ENCODE measurements at regions not wholly inside any gene's neighbourhood (a gene's known extent, or its start where the extent isn't known, plus 50 kb on each side); places are given as distances from the start of the nearest gene placed in this dataset.

GRCh38 chr13:29996316-29996715 is 145.9 kb upstream of the UBL3 start:
- WGBS, 2 experiments (ENCODE audit: extremely low coverage in 1 of 2, insufficient coverage in 1 of 2, insufficient read length in 1 of 2, insufficient replicate concordance in 2 of 2, low coverage in 1 of 2, low lambda C conversion rate in 2 of 2, missing lambda C conversion rate in 1 of 2) = 85% methylated on average over 8 of the region's 8 CpGs; no CpG with 5 or more reads in 1 of the 2 experiments
- Histone ChIP-seq H2BK20ac (ENCODE audit: low read length) (no peak overlapping the region), H3K79me2 (ENCODE audit: control insufficient read depth in 1 of 2, insufficient read depth in 2 of 2, low read length in 2 of 2) (no peaks in the 10 kb centered on the region), H3K23ac (ENCODE audit: insufficient read length) (no peak overlapping the region), H3K4ac (replicated peaks; ENCODE audit: insufficient read length, low read depth, low read length) (no peak overlapping the region), H3K18ac (ENCODE audit: extremely low read depth, low read length) (no peak overlapping the region), H3K23me2 (ENCODE audit: low read depth, low read length) (no peaks in the 10 kb centered on the region), H4K5ac (ENCODE audit: insufficient read length, low read depth, low read length) (no peak overlapping the region), H3K4me3 (ENCODE audit: extremely low read depth in 1 of 4, insufficient read depth in 2 of 4, low read depth in 3 of 4, low read length in 4 of 4) (no peak overlapping the region), H4K8ac (ENCODE audit: extremely low read depth, insufficient read depth, low read length) (no peak overlapping the region), H3K14ac (ENCODE audit: insufficient read length) (no peak overlapping the region), H3K56ac (replicated peaks; ENCODE audit: insufficient read length, low read depth, low read length) (no peak overlapping the region), H2BK12ac (ENCODE audit: low read depth, low read length) (no peak overlapping the region), H2AK5ac (ENCODE audit: low read depth, low read length) (no peak overlapping the region), H3K36me3 (ENCODE audit: control insufficient read depth in 2 of 4, insufficient read depth in 4 of 4, low read length in 3 of 4) (no peaks in the 10 kb centered on the region), H2BK5ac (ENCODE audit: low read depth, low read length) (no peak overlapping the region), H2AFZ (ENCODE audit: low read length) (no peak overlapping the region), H3K9me3 (ENCODE audit: insufficient read depth in 2 of 2, low read depth in 1 of 2, low read length in 1 of 2) (no peaks in the 10 kb centered on the region), H3K4me2 (ENCODE audit: insufficient read depth in 1 of 2, low read depth in 2 of 2, low read length in 2 of 2) (no peak overlapping the region), H4K91ac (replicated peaks; ENCODE audit: insufficient read length, low read length) (no peak overlapping the region), H3K27ac (ENCODE audit: low read depth, low read length) (no peak overlapping the region), H2BK15ac (ENCODE audit: low read length) (no peak overlapping the region), H2BK120ac (replicated peaks; ENCODE audit: low read depth, low read length) (no peak overlapping the region), H4K20me1 (replicated peaks in 1 of 2; ENCODE audit: control insufficient read depth in 1 of 2, insufficient read depth in 2 of 2, low read length in 2 of 2) (no peaks in the 10 kb centered on the region), H3K27me3 (replicated peaks in 1 of 4; ENCODE audit: control insufficient read depth in 3 of 4, extremely low read depth in 1 of 4, insufficient read depth in 3 of 4, low read length in 3 of 4) (0 out of 7 replicates have a peak, but pooled peaks cover 0 to 1% (median 0%) of the 10 kb centered on the region in 4 experiments), H3K4me1 (replicated peaks in 1 of 4; ENCODE audit: control insufficient read depth in 3 of 4, insufficient read depth in 4 of 4, low read length in 3 of 4) (peaks cover 0 to 2% (median 0%) of the 10 kb centered on the region in 4 experiments; a peak in 1 of 7 replicates), H3K9ac (replicated peaks in 1 of 4; ENCODE audit: extremely low read depth in 1 of 4, low read depth in 3 of 4, low read length in 3 of 4) (no peak overlapping the region), H3K79me1 (ENCODE audit: low read depth, low read length) (no peaks in the 10 kb centered on the region)
- FAIRE-seq (no peak), DNase-seq (ENCODE audit: low read depth in 1 of 2, low spot score in 2 of 2) (no peak)
- ChIA-PET CTCF (ENCODE audit: partially characterized antibody) (interaction anchor here (1.2 to 7.0 kb wide), 2 partner anchors 10 to 117 kb away, joined by 3 to 44 read pairs; no protein-coding TSS in a partner anchor), POLR2A (ENCODE audit: partially characterized antibody) (no interaction called here)
- no peak for TF ChIP-seq RBBP5 (IDR thresholded peaks at IDR 0.05; ENCODE audit: borderline replicate concordance, low read depth, low read length)
- no peak for TF ChIP-seq SRF (IDR thresholded peaks at IDR 0.05; ENCODE audit: low read depth, low read length)
- no peak for TF ChIP-seq SIX5 (IDR thresholded peaks at IDR 0.05; ENCODE audit: low read depth, low read length)
- TF ChIP-seq CTBP2 (IDR thresholded peaks at IDR 0.05; ENCODE audit: borderline replicate concordance, insufficient read depth, insufficient read length, low read length) = no peak
- no peak for TF ChIP-seq NANOG (IDR thresholded peaks at IDR 0.05; ENCODE audit: insufficient read depth, low read depth, low read length, poor library complexity, severe bottlenecking)
- TF ChIP-seq CBX8 (IDR thresholded peaks at IDR 0.05; ENCODE audit: borderline replicate concordance, low read depth, low read length) = no peak
- TF ChIP-seq EGR1 (IDR thresholded peaks at IDR 0.05; ENCODE audit: borderline replicate concordance, low read depth, low read length) = no peak
- TF ChIP-seq KDM5A (IDR thresholded peaks at IDR 0.05; ENCODE audit: low read length) = no peak
- TF ChIP-seq YY1 (IDR thresholded peaks at IDR 0.05; ENCODE audit: low read depth, low read length) = no peak
- TF ChIP-seq JUND (IDR thresholded peaks at IDR 0.05; ENCODE audit: low read length) = no peak
- no peak for TF ChIP-seq SAP30 (IDR thresholded peaks at IDR 0.05; ENCODE audit: insufficient read depth, insufficient replicate concordance, low read length)
- no peak for TF ChIP-seq ATF2 (IDR thresholded peaks at IDR 0.05; ENCODE audit: low read length)
- TF ChIP-seq RFX5 (IDR thresholded peaks at IDR 0.05; ENCODE audit: borderline replicate concordance, low read depth, low read length) = no peak
